ENCODE measurements at regions not wholly inside any gene's neighbourhood (a gene's known extent, or its start where the extent isn't known, plus 50 kb on each side); places are given as distances from the start of the nearest gene placed in this dataset.

DNA sequence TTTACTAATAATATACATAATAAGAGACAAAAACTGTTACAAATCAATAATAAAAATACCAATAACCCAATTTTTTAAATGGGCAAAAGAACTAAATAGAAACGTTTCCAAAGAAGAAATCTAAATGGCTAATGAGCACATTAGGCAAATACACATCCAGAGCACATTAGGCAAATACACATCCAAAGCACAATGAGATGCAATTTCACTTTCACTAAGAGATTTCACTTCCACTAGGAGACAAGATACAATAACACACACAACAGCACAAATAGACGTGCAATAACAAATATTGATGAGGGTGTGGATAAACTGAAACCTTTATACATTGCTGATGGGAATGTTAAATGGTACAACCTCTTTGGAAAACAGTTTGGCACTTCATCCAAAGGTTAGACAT lies 250.7 kb downstream of the ARAP2 start:
- H3K27ac Mint-ChIP-seq, result no peak overlapping the region
- H3K4me1 Mint-ChIP-seq (ENCODE audit: low read depth), result no peaks in the 10 kb centered on the region
- intact Hi-C loops (cut with micrococcal nuclease), result no loop called here
- no peak for DNase-seq
- H3K9me3 Mint-ChIP-seq, result no peaks in the 10 kb centered on the region
- H3K4me3 Mint-ChIP-seq, result no peak overlapping the region
- no peaks in the 10 kb centered on the region for H3K27me3 Mint-ChIP-seq (ENCODE audit: low read depth)
- H3K36me3 Mint-ChIP-seq (ENCODE audit: low read depth), result no peaks in the 10 kb centered on the region
- CTCF ChIA-PET, result interaction anchor here (0.6 kb wide), 1 partner anchor 9 kb away, joined by 3 read pairs; no protein-coding TSS in a partner anchor

DNA sequence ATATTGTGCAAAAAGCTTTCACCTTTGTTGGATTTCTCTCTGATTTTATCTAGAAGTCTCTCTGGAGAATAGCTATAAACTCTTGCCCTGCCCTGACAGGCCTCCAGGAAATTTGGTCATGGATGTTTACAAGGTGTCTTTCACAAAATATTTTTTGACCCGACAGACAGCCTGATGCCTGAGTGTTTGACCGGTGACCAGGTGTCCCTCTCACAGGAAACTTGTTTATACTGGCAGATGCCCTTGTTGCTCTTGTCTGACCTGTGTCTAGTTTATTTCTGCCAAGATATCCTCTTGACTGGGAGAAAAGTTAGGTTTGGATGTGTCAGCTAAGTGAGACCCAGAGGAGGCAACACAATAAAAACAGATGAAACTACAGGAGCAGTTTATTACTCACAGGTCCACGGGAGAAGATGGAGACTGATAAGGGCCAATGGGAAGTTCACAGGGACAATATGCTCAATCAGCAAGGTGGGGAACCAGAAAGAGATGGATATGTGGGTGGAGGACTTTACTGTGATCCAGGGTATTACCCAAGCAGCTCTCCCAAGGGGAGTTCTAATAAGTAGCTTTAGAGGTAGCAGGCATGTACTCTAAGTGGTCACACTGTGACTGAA lies 243.3 kb downstream of the ARAP2 start:
- no peaks in the 10 kb centered on the region for H3K4me1 Mint-ChIP-seq (ENCODE audit: low read depth)
- no peak overlapping the region for H3K27ac Mint-ChIP-seq

DNA sequence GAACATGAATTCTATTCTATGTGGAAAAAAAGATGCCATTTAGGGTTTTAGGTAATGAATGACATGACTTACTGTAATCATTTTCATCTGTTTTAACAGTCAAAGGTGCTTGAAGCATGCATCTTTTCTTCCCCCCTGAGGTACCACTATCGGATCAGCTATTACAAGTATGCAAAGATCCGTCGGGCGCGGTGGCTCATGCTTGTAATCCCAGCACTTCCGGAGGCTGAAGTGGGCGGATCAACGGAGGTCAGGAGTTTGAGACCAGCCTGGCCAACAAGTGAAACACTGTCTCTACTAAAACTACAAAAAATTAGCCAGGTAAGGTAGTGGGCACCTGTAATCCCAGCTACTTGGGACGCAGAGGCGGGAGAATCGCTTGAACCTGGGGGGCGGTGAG lies 241.3 kb downstream of the ARAP2 start:
- intact Hi-C loops (cut with micrococcal nuclease), result no loop called here
- Mint-ChIP-seq H3K4me3 (no peak overlapping the region), H3K4me1 (ENCODE audit: low read depth) (no peaks in the 10 kb centered on the region), H3K27me3 (ENCODE audit: low read depth) (no peaks in the 10 kb centered on the region), H3K9me3 (no peaks in the 10 kb centered on the region), H3K27ac (no peak overlapping the region), H3K36me3 (ENCODE audit: low read depth) (no peaks in the 10 kb centered on the region)
- CTCF ChIA-PET, result no interaction called here
- no peak for DNase-seq

More for the DNA sequence above, 243.3 kb downstream of the ARAP2 start:
- CTCF ChIA-PET, result no interaction called here
- Mint-ChIP-seq H3K9me3 (no peaks in the 10 kb centered on the region), H3K27me3 (ENCODE audit: low read depth) (no peaks in the 10 kb centered on the region), H3K36me3 (ENCODE audit: low read depth) (no peaks in the 10 kb centered on the region), H3K4me3 (no peak overlapping the region)
- intact Hi-C loops (cut with micrococcal nuclease), result no loop called here
- no peak for DNase-seq

DNA sequence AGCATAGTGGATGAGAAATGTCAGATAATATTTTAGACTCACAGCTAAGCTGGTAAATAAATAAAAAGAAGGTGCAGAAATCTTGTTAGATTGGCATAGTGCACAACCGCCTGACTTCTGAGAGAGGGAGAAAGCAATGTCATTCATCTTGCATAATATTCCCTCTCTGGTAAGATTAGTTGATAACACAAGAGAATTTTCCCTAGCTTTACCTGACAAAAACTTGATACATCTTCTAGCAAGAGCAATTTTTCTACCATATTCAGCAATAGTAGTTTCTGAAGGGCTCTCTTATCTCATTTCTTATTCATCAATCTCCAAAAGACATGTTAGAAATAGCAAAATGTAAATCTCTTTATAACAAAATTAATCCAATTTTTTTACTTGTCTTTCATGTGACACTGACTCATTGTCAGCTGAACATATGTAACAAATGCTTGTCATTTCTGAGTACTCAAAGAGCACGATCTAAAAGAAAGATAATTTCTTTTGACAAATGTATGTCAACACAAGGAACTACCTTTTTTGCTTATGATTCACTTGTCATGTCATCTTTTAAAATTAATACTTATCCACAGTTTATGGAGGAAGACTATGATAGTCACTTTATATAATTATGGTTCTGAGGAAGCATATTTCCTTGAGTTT lies 240.0 kb downstream of the ARAP2 start:
- H3K4me1 Mint-ChIP-seq (ENCODE audit: low read depth), result no peaks in the 10 kb centered on the region
- no peak for DNase-seq
- no peak overlapping the region for H3K27ac Mint-ChIP-seq
- no peaks in the 10 kb centered on the region for H3K27me3 Mint-ChIP-seq (ENCODE audit: low read depth)
- CTCF ChIA-PET, result no interaction called here
- H3K9me3 Mint-ChIP-seq, result no peaks in the 10 kb centered on the region
- intact Hi-C loops (cut with micrococcal nuclease), result no loop called here
- H3K4me3 Mint-ChIP-seq, result no peak overlapping the region
- no peaks in the 10 kb centered on the region for H3K36me3 Mint-ChIP-seq (ENCODE audit: low read depth)

DNA sequence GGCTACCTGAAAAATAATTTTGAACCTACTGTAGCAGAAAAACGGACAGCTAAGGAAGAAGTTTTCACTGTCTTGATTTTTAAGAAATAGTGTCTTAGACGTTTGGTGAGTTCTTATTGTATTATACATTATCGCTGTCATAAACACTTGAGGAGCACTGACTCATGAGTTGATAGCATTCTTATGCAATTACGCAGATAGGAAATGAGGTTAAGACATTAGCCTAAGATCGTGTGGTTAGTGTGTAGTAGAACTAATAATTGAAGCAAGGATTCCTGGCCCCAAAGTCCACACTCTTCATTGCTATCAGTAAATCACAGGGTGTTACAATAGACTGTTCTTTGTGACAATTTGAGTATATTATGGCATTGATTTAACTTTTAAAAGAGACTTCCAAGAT lies 238.1 kb downstream of the ARAP2 start:
- no peak overlapping the region for H3K4me3 Mint-ChIP-seq

DNA sequence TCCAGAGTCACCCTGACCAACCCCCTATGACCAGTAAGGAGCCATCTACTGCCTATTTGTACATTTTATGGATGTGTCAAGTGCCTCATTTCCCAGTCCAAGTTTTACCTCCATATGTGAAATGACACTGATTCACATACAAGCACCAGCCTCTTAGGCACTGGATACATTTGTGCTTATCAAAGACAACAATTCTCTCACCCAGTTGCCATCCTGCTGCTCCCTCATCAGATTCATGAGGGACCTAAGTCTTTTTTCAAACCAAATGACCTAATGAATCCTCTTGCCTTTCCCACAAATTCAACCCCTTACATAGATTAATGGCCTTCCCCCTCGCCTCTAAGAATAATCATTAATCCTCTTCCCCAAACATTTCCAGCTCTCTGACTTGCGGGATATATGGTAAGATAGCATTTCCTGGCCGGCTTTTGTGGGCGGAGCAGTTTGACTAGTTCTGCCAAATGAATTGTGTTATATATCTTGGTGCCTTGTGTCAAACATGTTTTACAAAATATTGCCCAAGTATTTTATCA lies 233.9 kb downstream of the ARAP2 start:
- Mint-ChIP-seq H3K36me3 (ENCODE audit: low read depth) (no peaks in the 10 kb centered on the region), H3K27me3 (ENCODE audit: low read depth) (no peaks in the 10 kb centered on the region), H3K9me3 (no peaks in the 10 kb centered on the region), H3K27ac (no peak overlapping the region), H3K4me3 (no peak overlapping the region), H3K4me1 (ENCODE audit: low read depth) (no peaks in the 10 kb centered on the region)
- intact Hi-C loops (cut with micrococcal nuclease), result no loop called here
- no peak for DNase-seq
- CTCF ChIA-PET, result no interaction called here

More for the DNA sequence above, 238.1 kb downstream of the ARAP2 start:
- DNase-seq, result no peak
- CTCF ChIA-PET, result no interaction called here
- intact Hi-C loops (cut with micrococcal nuclease), result no loop called here
- H3K4me1 Mint-ChIP-seq (ENCODE audit: low read depth), result no peaks in the 10 kb centered on the region
- H3K9me3 Mint-ChIP-seq, result no peaks in the 10 kb centered on the region
- no peaks in the 10 kb centered on the region for H3K27me3 Mint-ChIP-seq (ENCODE audit: low read depth)
- no peaks in the 10 kb centered on the region for H3K36me3 Mint-ChIP-seq (ENCODE audit: low read depth)
- no peak overlapping the region for H3K27ac Mint-ChIP-seq

DNA sequence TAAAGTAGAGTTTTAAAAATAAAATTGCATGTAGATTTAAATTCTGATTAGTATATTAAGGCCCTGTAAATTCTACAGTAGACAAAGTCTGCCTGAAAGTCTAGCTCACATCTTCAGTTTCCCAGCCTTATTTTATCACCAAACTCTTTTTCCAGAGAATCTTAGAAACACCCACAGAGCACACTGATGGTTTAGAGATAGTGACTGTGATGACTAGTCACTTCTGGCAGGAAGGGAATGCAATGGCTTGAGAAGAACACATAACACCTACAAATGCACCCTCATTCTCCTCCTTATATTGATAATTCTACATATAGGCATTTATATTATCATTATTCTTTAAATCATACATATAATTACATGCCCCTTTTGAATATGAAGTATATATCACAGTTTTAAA lies 232.9 kb downstream of the ARAP2 start:
- no peak for DNase-seq
- no peak overlapping the region for H3K4me3 Mint-ChIP-seq
- no peaks in the 10 kb centered on the region for H3K4me1 Mint-ChIP-seq (ENCODE audit: low read depth)
- no peaks in the 10 kb centered on the region for H3K36me3 Mint-ChIP-seq (ENCODE audit: low read depth)
- H3K9me3 Mint-ChIP-seq, result no peaks in the 10 kb centered on the region
- intact Hi-C loops (cut with micrococcal nuclease), result no loop called here
- CTCF ChIA-PET, result no interaction called here
- no peaks in the 10 kb centered on the region for H3K27me3 Mint-ChIP-seq (ENCODE audit: low read depth)
- no peak overlapping the region for H3K27ac Mint-ChIP-seq

DNA sequence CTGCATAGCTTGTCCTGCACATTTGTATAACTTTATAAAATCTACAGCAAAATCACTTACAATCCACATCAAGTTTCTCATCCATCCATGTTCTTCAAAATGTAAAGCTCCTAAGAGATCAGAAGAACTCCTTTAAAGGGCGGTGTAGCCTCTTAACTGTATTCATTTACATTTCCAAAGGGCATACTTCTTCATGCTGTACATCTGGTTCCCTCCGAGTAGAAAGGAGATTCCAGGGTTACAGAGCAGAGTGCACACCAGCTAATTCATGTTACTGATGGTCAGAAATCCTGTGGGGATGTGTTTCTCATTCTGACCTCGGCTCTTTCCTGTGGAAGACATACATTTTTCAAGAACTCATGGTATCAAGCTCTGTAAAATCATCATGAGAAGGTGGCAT lies 231.8 kb downstream of the ARAP2 start:
- no peak overlapping the region for H3K27ac Mint-ChIP-seq
- H3K4me1 Mint-ChIP-seq (ENCODE audit: low read depth), result no peaks in the 10 kb centered on the region
- CTCF ChIA-PET, result no interaction called here
- H3K9me3 Mint-ChIP-seq, result no peaks in the 10 kb centered on the region
- intact Hi-C loops (cut with micrococcal nuclease), result no loop called here
- H3K27me3 Mint-ChIP-seq (ENCODE audit: low read depth), result no peaks in the 10 kb centered on the region
- DNase-seq, result no peak
- no peaks in the 10 kb centered on the region for H3K36me3 Mint-ChIP-seq (ENCODE audit: low read depth)
- no peak overlapping the region for H3K4me3 Mint-ChIP-seq

DNA sequence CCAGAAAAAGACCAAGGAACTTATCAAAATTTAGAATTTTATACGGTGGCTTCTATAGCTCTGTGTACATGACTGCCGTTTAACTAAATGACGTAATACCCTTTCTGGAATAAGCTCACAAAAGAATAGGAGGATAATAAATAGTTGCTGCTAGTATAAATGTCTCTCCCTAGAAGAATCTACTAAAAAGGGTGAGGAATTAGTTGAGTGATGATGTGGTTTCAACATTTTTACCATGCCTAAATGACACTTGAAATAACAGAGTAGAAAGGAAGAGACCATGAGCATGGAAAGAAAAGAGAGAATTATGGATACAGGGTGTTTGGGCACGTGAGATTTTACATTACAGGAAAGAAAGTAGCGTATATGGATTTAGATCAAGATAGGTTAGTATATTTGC lies 231.1 kb downstream of the ARAP2 start:
- Mint-ChIP-seq H3K4me1 (ENCODE audit: low read depth) (no peaks in the 10 kb centered on the region), H3K27ac (no peak overlapping the region), H3K9me3 (no peaks in the 10 kb centered on the region), H3K27me3 (ENCODE audit: low read depth) (no peaks in the 10 kb centered on the region), H3K36me3 (ENCODE audit: low read depth) (no peaks in the 10 kb centered on the region), H3K4me3 (no peak overlapping the region)
- CTCF ChIA-PET, result no interaction called here
- intact Hi-C loops (cut with micrococcal nuclease), result no loop called here
- DNase-seq, result no peak
